ENCODE measurements at regions not wholly inside any gene's neighbourhood (a gene's known extent, or its start where the extent isn't known, plus 50 kb on each side); places are given as distances from the start of the nearest gene placed in this dataset.

DNA sequence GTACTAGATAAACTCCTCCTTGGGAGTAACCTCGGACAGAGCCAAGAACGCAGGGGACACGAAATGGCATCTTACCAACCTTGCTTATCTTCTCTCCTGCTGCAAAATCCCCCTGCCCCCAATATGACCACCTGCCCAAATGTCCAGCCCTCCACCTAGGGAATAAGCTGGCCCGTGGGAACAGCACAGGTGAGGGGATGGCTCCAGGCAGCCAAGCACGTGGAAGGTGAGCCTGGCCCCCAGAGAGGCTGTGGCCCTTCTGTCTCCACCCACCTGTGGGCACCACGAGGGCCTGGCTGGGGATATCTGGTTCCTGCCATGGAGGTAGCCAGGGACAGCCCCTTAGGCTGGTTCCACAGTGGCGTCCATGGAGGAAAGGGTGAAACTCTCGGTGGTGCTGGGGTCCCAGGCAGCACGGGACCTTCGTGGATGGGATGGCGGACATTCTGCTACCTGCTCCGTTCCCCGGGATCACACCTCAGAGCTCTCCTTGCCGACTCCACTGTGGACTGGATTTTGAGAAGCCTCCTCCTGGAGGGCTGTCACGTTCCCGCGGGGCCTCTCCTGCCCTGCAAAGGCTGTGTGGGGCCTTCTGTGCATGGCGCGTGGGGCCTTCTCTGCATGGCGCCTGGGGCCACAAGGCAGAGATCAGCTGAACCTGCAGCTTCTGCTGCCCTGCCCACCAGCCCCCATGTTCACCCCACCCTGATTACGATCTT lies 388.5 kb upstream of the TNRC6C start:
- TF ChIP-seq, protein P1, sequence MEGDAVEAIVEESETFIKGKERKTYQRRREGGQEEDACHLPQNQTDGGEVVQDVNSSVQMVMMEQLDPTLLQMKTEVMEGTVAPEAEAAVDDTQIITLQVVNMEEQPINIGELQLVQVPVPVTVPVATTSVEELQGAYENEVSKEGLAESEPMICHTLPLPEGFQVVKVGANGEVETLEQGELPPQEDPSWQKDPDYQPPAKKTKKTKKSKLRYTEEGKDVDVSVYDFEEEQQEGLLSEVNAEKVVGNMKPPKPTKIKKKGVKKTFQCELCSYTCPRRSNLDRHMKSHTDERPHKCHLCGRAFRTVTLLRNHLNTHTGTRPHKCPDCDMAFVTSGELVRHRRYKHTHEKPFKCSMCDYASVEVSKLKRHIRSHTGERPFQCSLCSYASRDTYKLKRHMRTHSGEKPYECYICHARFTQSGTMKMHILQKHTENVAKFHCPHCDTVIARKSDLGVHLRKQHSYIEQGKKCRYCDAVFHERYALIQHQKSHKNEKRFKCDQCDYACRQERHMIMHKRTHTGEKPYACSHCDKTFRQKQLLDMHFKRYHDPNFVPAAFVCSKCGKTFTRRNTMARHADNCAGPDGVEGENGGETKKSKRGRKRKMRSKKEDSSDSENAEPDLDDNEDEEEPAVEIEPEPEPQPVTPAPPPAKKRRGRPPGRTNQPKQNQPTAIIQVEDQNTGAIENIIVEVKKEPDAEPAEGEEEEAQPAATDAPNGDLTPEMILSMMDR (IDR thresholded peaks at IDR 0.05; ENCODE audit: extremely low read depth, insufficient read depth, missing control alignments), result no peak
- no peak for DNase-seq (ENCODE audit: low spot score)
- in situ Hi-C loops (cut with MboI; ENCODE audit: low pct_unique_long_range_greater_than_20kb, low sequenced_read_pairs, unreplicated experiment), result no loop called here

DNA sequence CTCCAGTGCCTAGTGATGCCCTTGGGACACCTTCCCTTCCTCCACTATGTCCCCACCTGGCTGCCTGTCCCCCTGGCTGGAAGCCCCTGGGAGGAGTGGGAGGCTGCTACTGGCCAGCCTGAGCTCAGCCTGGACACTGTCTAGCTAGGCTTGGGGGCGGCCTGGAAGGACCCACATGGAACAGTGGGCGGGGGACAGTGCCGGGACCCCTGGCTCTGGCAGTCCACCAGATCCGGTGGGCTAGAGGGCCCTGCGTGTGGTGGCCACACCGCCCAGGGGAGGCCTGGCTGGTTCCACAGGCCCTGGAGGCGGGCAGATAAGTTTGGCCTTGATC lies 388.0 kb upstream of the TNRC6C start:
- in situ Hi-C loops (cut with MboI; ENCODE audit: low pct_unique_long_range_greater_than_20kb, low sequenced_read_pairs, unreplicated experiment), result no loop called here
- no peak for DNase-seq (ENCODE audit: low spot score)
- TF ChIP-seq, protein P1 (IDR thresholded peaks at IDR 0.05; ENCODE audit: extremely low read depth, insufficient read depth, missing control alignments), result no peak

DNA sequence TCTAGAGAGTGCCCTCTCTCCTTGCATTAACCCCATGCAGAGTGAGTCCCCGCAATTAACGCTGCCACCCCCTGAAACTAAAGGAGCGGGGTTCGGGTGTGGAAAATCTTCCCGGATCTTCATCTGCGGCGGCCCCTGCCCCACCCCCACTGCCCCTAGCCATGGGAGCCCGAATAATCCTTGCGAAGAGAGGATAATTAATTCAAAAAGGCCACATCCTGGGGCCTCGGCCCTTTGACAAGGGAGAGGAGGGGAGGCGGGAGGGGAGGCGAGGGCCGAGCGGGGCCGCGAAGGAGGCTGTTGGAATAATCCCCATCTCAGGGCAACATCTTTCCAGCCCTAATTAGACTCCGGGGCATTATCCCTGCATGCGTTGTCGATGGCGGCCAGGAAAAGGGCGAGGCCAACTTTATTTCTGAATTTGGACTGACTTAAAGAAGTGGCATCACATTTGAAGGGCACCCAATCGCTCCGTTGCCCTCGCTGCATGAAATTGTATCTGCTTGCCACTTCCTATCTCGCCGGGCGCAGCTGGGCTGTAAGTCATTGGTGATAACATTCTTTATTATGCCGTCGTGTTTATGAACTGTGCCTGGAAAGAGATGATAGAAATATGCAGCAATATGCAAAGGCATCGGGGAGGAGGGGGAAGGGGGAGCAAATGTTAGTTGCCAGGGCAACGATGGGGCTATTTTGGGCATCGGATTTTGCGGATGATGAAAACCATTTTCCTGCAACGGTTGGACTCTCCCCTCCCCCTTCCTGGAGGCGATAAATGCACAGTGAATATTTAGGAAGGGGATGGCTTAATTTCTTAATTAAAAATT lies 387.1 kb upstream of the TNRC6C start:
- in situ Hi-C loops (cut with MboI; ENCODE audit: low pct_unique_long_range_greater_than_20kb, low sequenced_read_pairs, unreplicated experiment), result no loop called here
- no peak for DNase-seq (ENCODE audit: low spot score)
- TF ChIP-seq, protein P1 (IDR thresholded peaks at IDR 0.05; ENCODE audit: extremely low read depth, insufficient read depth, missing control alignments), result no peak

DNA sequence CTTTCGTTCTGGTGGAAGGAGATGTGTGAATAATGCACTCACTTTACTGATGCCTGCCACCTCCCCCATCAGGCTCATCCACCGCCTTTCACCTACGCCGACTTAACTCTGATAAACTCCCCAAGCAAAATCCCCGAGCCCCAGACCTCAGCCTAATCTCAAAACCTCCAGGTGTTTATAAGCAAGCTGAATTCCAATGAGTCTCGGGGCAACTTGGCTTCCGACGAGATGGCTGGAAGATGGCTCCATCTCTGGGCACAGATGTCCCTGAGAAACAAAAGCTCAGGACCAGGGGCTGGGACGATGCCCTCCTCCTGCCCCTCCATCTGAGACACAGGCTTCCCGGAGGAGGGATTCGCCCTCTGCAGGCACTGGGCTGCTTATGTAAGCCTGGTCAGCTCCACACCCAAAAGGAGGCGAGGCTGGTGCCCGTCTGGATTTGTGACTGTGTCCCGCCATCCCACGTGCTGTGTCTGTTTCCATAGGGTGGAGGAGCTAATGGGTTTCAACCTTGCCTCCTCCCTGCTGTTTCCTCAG lies 386.4 kb upstream of the TNRC6C start:
- no peak for DNase-seq (ENCODE audit: low spot score)

DNA sequence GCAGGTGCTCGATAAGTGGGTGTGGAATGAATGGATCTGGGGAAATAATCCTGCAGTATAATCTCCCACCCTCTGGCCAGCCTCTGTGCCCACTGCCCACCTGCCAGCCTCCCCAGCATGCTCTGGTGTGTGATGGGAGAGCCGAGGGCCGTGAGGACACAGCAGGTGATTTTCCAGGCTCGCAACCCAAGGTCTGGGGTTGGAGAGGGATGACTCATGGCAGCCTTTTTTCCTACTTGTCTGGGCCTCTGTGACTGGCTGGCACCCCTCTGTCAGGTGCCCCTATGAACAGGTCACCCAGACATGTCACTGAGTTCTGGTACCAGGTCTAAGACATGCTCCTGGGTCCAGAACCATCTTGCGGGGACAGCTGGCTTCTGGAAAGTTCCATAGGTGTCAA lies 385.7 kb upstream of the TNRC6C start:
- in situ Hi-C loops (cut with MboI; ENCODE audit: low pct_unique_long_range_greater_than_20kb, low sequenced_read_pairs, unreplicated experiment), result no loop called here
- DNase-seq (ENCODE audit: low spot score), result no peak
- TF ChIP-seq, protein P1 (IDR thresholded peaks at IDR 0.05; ENCODE audit: extremely low read depth, insufficient read depth, missing control alignments), result no peak

More for the DNA sequence above, 386.4 kb upstream of the TNRC6C start:
- in situ Hi-C loops (cut with MboI; ENCODE audit: low pct_unique_long_range_greater_than_20kb, low sequenced_read_pairs, unreplicated experiment), result no loop called here
- TF ChIP-seq, protein P1 (IDR thresholded peaks at IDR 0.05; ENCODE audit: extremely low read depth, insufficient read depth, missing control alignments), result no peak

DNA sequence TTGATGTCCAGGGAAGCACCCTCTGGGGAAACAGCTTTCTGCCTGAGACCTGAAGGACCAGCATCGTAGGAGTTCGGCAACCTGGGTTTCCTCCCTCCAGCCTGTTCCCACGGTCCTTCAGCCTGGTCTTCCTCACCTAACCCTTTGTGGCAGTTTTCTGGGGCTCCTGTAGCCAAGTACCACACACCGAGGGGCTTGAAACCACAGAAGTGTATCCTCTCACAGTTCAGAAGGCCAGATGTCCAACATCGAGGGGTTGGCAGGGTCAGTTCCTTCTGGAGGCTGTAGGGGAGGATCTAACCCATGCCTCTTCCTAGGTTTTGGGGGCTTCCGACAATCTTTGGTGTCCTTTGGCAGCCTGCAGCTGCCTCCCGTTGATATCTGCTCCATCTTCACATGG lies 381.0 kb upstream of the TNRC6C start:
- DNase-seq (ENCODE audit: low spot score), result no peak
- in situ Hi-C loops (cut with MboI; ENCODE audit: low pct_unique_long_range_greater_than_20kb, low sequenced_read_pairs, unreplicated experiment), result no loop called here
- TF ChIP-seq, protein P1 (IDR thresholded peaks at IDR 0.05; ENCODE audit: extremely low read depth, insufficient read depth, missing control alignments), result no peak

All from GM13977 (cell line).